Mammary epithelial cell (primary cell): ENCODE measurements at regions not wholly inside any gene's neighbourhood (a gene's known extent, or its start where the extent isn't known, plus 50 kb on each side); places are given as distances from the start of the nearest gene placed in this dataset.

Source experiments
- CTCF ChIP-seq, 2 donors: IDR thresholded peaks in 1 of 2; conservative IDR thresholded peaks in 1 of 2; 2 replicates each; pipeline ENCODE4 v1.5.1; 2011 to 2012; ENCODE audit warnings: inconsistent platforms in 2 of 2, low read length in 2 of 2, mild to moderate bottlenecking in 2 of 2, control low read depth in 1 of 2, low read depth in 1 of 2; ENCODE audit not compliant: insufficient read depth in 1 of 2; ENCODE audit errors: extremely low read depth in 1 of 2
- EZH2 ChIP-seq: IDR thresholded peaks from 2 replicates; pipeline ENCODE4 v1.6.1; 2012; ENCODE audit warnings: low read length, inconsistent platforms, borderline replicate concordance

- TF ChIP-seq CTCF (conservative IDR thresholded peaks at IDR 0.05 in 1 of 2, IDR thresholded peaks at IDR 0.05 in 1 of 2; ENCODE audit: extremely low read depth in 1 of 2, insufficient read depth in 1 of 2, low read depth in 1 of 2, low read length in 2 of 2) (no peak), EZH2 (no peak)
These were observed 97.3 kb upstream of the C2CD4B start for GRCh38 chr15:62262305-62262941.
